B cell (primary cell): ENCODE measurements at regions not wholly inside any gene's neighbourhood (a gene's known extent, or its start where the extent isn't known, plus 50 kb on each side); places are given as distances from the start of the nearest gene placed in this dataset.

Experiments
- ATAC-seq: fragments of 200-7000 bp; cut with Tn5 transposase; one replicate; pipeline ENCODE4 v1.10.0; 2021; ENCODE audit warnings: low read depth, mild to moderate bottlenecking, moderate number of reproducible peaks, moderate library complexity
- CTCF ChIA-PET: fragments of 350-600 bp; sonication (Branson Sonifier 250); formaldehyde crosslinking; loops from one replicate; lab custom pipeline; 2021; ENCODE audit warnings: antibody characterized with exemption, inconsistent platforms; lab: Charles Lee
- POLR2A ChIA-PET: fragments of 350-600 bp; sonication (Branson Sonifier 250); formaldehyde crosslinking; loops from one replicate; lab custom pipeline; 2021; ENCODE audit warnings: antibody characterized with exemption; lab: Charles Lee
- DNase-seq: peaks from one replicate; pipeline ENCODE4 v3.0.0; 2013
- H2AFZ ChIP-seq: 2 replicates; pipeline ENCODE4 v1.6.1; 2012; ENCODE audit warnings: mild to moderate bottlenecking, low read depth, low read length; ENCODE audit not compliant: insufficient read depth, poor library complexity, severe bottlenecking
- H3K27ac ChIP-seq, 2 donors: 1 replicate in 1 of 2; 2 replicates in 1 of 2; pipeline ENCODE4 v1.5.1; 2012 to 2013; ENCODE audit warnings: low read length in 2 of 2, mild to moderate bottlenecking in 2 of 2, moderate library complexity in 1 of 2
- H3K27me3 ChIP-seq, 4 experiments: fragments of 200-600 bp in 1 of 4; sonication (generic) in 1 of 4; replicated peaks in 1 of 4; 1 replicate in 2 of 4; 2 replicates in 2 of 4; pipeline versions ENCODE4 v1.6.1 to v1.7.0; 2013 to 2016; ENCODE audit warnings: low read length in 3 of 4, mild to moderate bottlenecking in 2 of 4, mixed read lengths in 1 of 4, moderate library complexity in 1 of 4; ENCODE audit not compliant: insufficient read depth in 4 of 4, control insufficient read depth in 3 of 4; ENCODE audit errors: control extremely low read depth in 1 of 4
- H3K36me3 ChIP-seq, 2 experiments: replicated peaks in 1 of 2; 1 replicate in 1 of 2; 2 replicates in 1 of 2; pipeline versions ENCODE4 v1.6.1 to v1.7.1; 2013; ENCODE audit warnings: low read length in 1 of 2; ENCODE audit not compliant: insufficient read depth in 2 of 2, control insufficient read depth in 1 of 2; ENCODE audit errors: control extremely low read depth in 1 of 2, extremely low read depth in 1 of 2
- H3K4me1 ChIP-seq, 2 donors: fragments of 200-600 bp in 1 of 2; sonication (generic) in 1 of 2; 1 replicate in 1 of 2; 2 replicates in 1 of 2; pipeline versions ENCODE4 v1.5.1 to v1.6.1; 2013 to 2017; ENCODE audit warnings: low read length in 2 of 2; ENCODE audit not compliant: control insufficient read depth in 2 of 2, insufficient read depth in 2 of 2
- H3K4me2 ChIP-seq: replicated peaks from 2 replicates; pipeline ENCODE3; 2012; ENCODE audit warnings: mild to moderate bottlenecking, low read depth, low read length; ENCODE audit not compliant: poor library complexity, severe bottlenecking
- H3K4me3 ChIP-seq, 5 experiments: fragments of 200-600 bp in 1 of 5; sonication (generic) in 1 of 5; 1 replicate in 3 of 5; 2 replicates in 2 of 5; pipeline versions ENCODE4 v1.5.1 to v1.7.0; 2011 to 2016; ENCODE audit warnings: low read length in 4 of 5, mild to moderate bottlenecking in 4 of 5, low read depth in 2 of 5, control low read depth in 1 of 5, moderate library complexity in 1 of 5; ENCODE audit not compliant: insufficient read depth in 1 of 5; ENCODE audit errors: control extremely low read depth in 1 of 5, extremely low read depth in 1 of 5
- H3K79me2 ChIP-seq: fragments of 200-600 bp; sonication (generic); one replicate; pipeline ENCODE4 v1.6.0; 2016; ENCODE audit warnings: low read length; ENCODE audit not compliant: control insufficient read depth, insufficient read depth
- H3K9ac ChIP-seq: fragments of 200-600 bp; sonication (generic); 2 replicates; pipeline ENCODE4 v1.6.1; 2017; ENCODE audit warnings: mild to moderate bottlenecking, low read length, moderate library complexity
- H3K9me3 ChIP-seq, 3 donors: one replicate each; pipeline versions ENCODE4 v1.6.1 to v1.7.1; 2013; ENCODE audit warnings: low read length in 2 of 3; ENCODE audit not compliant: control insufficient read depth in 2 of 3, insufficient read depth in 1 of 3; ENCODE audit errors: control extremely low read depth in 1 of 3
- H4K20me1 ChIP-seq: 2 replicates; pipeline ENCODE4 v1.6.0; 2012; ENCODE audit warnings: mild to moderate bottlenecking, low read length; ENCODE audit not compliant: insufficient read depth, control insufficient read depth, poor library complexity, severe bottlenecking
- H3K27ac Mint-ChIP-seq: one replicate; pipeline ENCODE4 v1.8.0; 2021; ENCODE audit warnings: mixed read lengths
- H3K27me3 Mint-ChIP-seq: one replicate; pipeline ENCODE4 v1.8.0; 2021; ENCODE audit warnings: mixed read lengths
- H3K4me1 Mint-ChIP-seq: one replicate; pipeline ENCODE4 v1.8.0; 2021; ENCODE audit warnings: mixed read lengths
- H3K4me3 Mint-ChIP-seq: one replicate; pipeline ENCODE4 v1.8.0; 2021; ENCODE audit warnings: mixed read lengths
- H3K9me3 Mint-ChIP-seq: one replicate; pipeline ENCODE4 v1.8.0; 2022; ENCODE audit warnings: mixed read lengths; ENCODE audit not compliant: insufficient read depth
- CTCF ChIP-seq: fragments of 200-600 bp; IDR thresholded peaks from one replicate; pipeline ENCODE4 v1.8.0; 2022; ENCODE audit warnings: antibody characterized with exemption, mild to moderate bottlenecking
- EZH2 ChIP-seq: IDR thresholded peaks from 2 replicates; pipeline ENCODE4 v1.6.1; 2012; ENCODE audit warnings: borderline replicate concordance, low read depth, mild to moderate bottlenecking, moderate library complexity, low read length; ENCODE audit not compliant: insufficient read depth, poor library complexity, severe bottlenecking
- WGBS: methylation state at CpG from one replicate; pipeline ENCODE4 v1.1.5; 2013; ENCODE audit warnings: missing lambda C conversion rate; ENCODE audit not compliant: insufficient coverage; 5-methylcytosine and 5-hydroxymethylcytosine counted together
- intact Hi-C: fragments of 100-400 bp; cut with micrococcal nuclease; formaldehyde crosslinking; loops from one replicate; pipeline ENCODE4 v1.10.0; 2022

GRCh38 chr16:86410529-86410928, 99.8 kb upstream of the FOXF1 start:
- no peak overlapping the region for H3K4me3 Mint-ChIP-seq
- intact Hi-C loops, result no loop called here
- Histone ChIP-seq H3K9ac (no peak overlapping the region), H3K27me3 (peaks cover 0 to 3% (median under 1%) of the 10 kb centered on the region in 4 experiments), H3K4me1 (no peaks in the 10 kb centered on the region), H4K20me1 (no peaks in the 10 kb centered on the region), H3K27ac (no peak overlapping the region), H3K36me3 (no peaks in the 10 kb centered on the region), H3K9me3 (peaks cover 0 to 15% (median 4%) of the 10 kb centered on the region in 3 donors), H3K79me2 (no peaks in the 10 kb centered on the region), H2AFZ (no peak overlapping the region), H3K4me3 (no peak overlapping the region), H3K4me2 (no peak overlapping the region)
- TF ChIP-seq EZH2 (no peak), CTCF (no peak)
- DNase-seq, result no peak
- no peak overlapping the region for H3K27ac Mint-ChIP-seq
- H3K9me3 Mint-ChIP-seq, result peaks cover 2% of the 10 kb centered on the region
- H3K27me3 Mint-ChIP-seq, result peaks cover 23% of the 10 kb centered on the region
- ChIA-PET CTCF (no interaction called here), POLR2A (no interaction called here)
- WGBS, result 100% methylated on average over 3 of the region's 5 CpGs
- ATAC-seq, result no peak
- no peaks in the 10 kb centered on the region for H3K4me1 Mint-ChIP-seq

- H3K27ac ChIP-seq, result no peak overlapping the region
- H3K9me3 ChIP-seq, result peaks cover 0 to 15% (median 4%) of the 10 kb centered on the region in 3 donors
- ATAC-seq (no peak), DNase-seq (no peak)
- no peaks in the 10 kb centered on the region for H3K4me1 ChIP-seq
- POLR2A ChIA-PET, result no interaction called here
- intact Hi-C loops, result no loop called here
- CTCF ChIA-PET, result no interaction called here
- Mint-ChIP-seq H3K27me3 (peaks cover 32% of the 10 kb centered on the region), H3K4me1 (no peaks in the 10 kb centered on the region), H3K4me3 (no peak overlapping the region), H3K9me3 (peaks cover 2% of the 10 kb centered on the region), H3K27ac (no peak overlapping the region)
- H3K4me3 ChIP-seq, result no peak overlapping the region
- H4K20me1 ChIP-seq, result no peaks in the 10 kb centered on the region
- no peak overlapping the region for H2AFZ ChIP-seq
- H3K79me2 ChIP-seq, result no peaks in the 10 kb centered on the region
- no peak for TF ChIP-seq EZH2
- no peak for TF ChIP-seq CTCF
- WGBS, result 79% methylated on average over 7 of the region's 7 CpGs
- no peak overlapping the region for H3K9ac ChIP-seq
- no peak overlapping the region for H3K4me2 ChIP-seq
- H3K36me3 ChIP-seq, result no peaks in the 10 kb centered on the region
- peaks cover 0 to 3% (median under 1%) of the 10 kb centered on the region in 4 experiments for H3K27me3 ChIP-seq
Measured at GRCh38 chr16:86411897-86412296, 98.4 kb upstream of the FOXF1 start.
